Transverse colon (tissue), 4 donors: ENCODE measurements at regions not wholly inside any gene's neighbourhood (a gene's known extent, or its start where the extent isn't known, plus 50 kb on each side); places are given as distances from the start of the nearest gene placed in this dataset.

Source experiments
- DNase-seq: peaks from one replicate; pipeline ENCODE4 v3.0.0-alpha.2; 2019
- H3K27ac ChIP-seq, 4 donors: fragments of 200-600 bp; sonication (generic); 2 replicates each; pipeline ENCODE4 v1.5.1; 2016 to 2018; ENCODE audit warnings: inconsistent platforms in 4 of 4
- H3K27me3 ChIP-seq: fragments of 200-600 bp; sonication (generic); 2 replicates; pipeline ENCODE4 v1.5.1; 2017; ENCODE audit warnings: inconsistent platforms
- H3K36me3 ChIP-seq, 4 donors: fragments of 200-600 bp; sonication (generic); 2 replicates each; pipeline ENCODE4 v1.5.1; 2017 to 2019; ENCODE audit warnings: inconsistent platforms in 4 of 4
- H3K4me1 ChIP-seq, 4 donors: fragments of 200-600 bp; sonication (generic); 2 replicates each; pipeline ENCODE4 v1.5.1; 2017 to 2020; ENCODE audit warnings: inconsistent platforms in 4 of 4
- H3K4me3 ChIP-seq, 4 donors: fragments of 200-600 bp; sonication (generic); 1 replicate in 1 of 4; 2 replicates in 3 of 4; pipeline versions ENCODE4 v1.5.1 to v1.6.1; 2017 to 2019; ENCODE audit warnings: inconsistent platforms in 4 of 4
- H3K9me3 ChIP-seq, 2 donors: fragments of 200-600 bp; sonication (generic); 2 replicates each; pipeline ENCODE4 v1.5.1; 2017 to 2019; ENCODE audit warnings: inconsistent platforms in 2 of 2
- CTCF ChIP-seq, 5 experiments: fragments of 200-600 bp in 3 of 5; fragments of 450-650 bp in 2 of 5; sonication (generic) in 3 of 5; IDR thresholded peaks; 1 replicate in 2 of 5; 2 replicates in 3 of 5; pipeline ENCODE4 v1.5.1; 2016 to 2017; ENCODE audit warnings: antibody characterized with exemption in 5 of 5, inconsistent platforms in 3 of 5, mild to moderate bottlenecking in 2 of 5, moderate library complexity in 1 of 5
- EP300 ChIP-seq: sonication (generic); formaldehyde crosslinking; IDR thresholded peaks from one replicate; pipeline ENCODE4 v1.6.1; 2017; ENCODE audit warnings: antibody characterized with exemption, low read depth
- POLR2A ChIP-seq: fragments of 450-650 bp; IDR thresholded peaks from one replicate; pipeline ENCODE4 v1.6.1; 2016; ENCODE audit warnings: antibody characterized with exemption, mild to moderate bottlenecking, moderate library complexity
- POLR2AphosphoS5 ChIP-seq, 3 donors: sonication (generic); formaldehyde crosslinking; IDR thresholded peaks; one replicate each; pipeline ENCODE4 v1.6.1; 2016; ENCODE audit warnings: antibody characterized with exemption in 3 of 3
- WGBS, 2 donors: methylation state at CpG; one replicate each; pipeline ENCODE4 v1.1.5; 2018; ENCODE audit warnings: low coverage in 1 of 2; 5-methylcytosine and 5-hydroxymethylcytosine counted together
- in situ Hi-C, 4 donors: fragments of 200-750 bp; cut with MboI; loops; one replicate each; pipeline versions ENCODE4 v1.15.0 to v1.15.1; 2017; ENCODE audit warnings: low sequenced_read_pairs in 3 of 4, low pct_ligation_motif_present in 1 of 4, low pct_unique_long_range_greater_than_20kb in 1 of 4
- intact Hi-C: fragments of 100-400 bp; cut with DNase I; formaldehyde crosslinking; loops from one replicate; pipeline ENCODE4 v1.15.1; 2023; ENCODE audit warnings: low total_unique reads

GRCh38 chr6:92377137-92377536, 1042.2 kb downstream of the EPHA7 start:
- intact Hi-C loops, result no loop called here
- Histone ChIP-seq H3K4me3 (no peak overlapping the region), H3K4me1 (no peaks in the 10 kb centered on the region), H3K27ac (no peak overlapping the region), H3K9me3 (no peaks in the 10 kb centered on the region), H3K27me3 (no peaks in the 10 kb centered on the region), H3K36me3 (no peaks in the 10 kb centered on the region)
- in situ Hi-C loops, result no loop called here
- no peak for TF ChIP-seq CTCF (IDR thresholded peaks at IDR 0.05)
- TF ChIP-seq POLR2AphosphoS5 (IDR thresholded peaks at IDR 0.05), result no peak
- no peak for TF ChIP-seq EP300
- TF ChIP-seq POLR2A, result no peak
- DNase-seq, result no peak

- 17 to 42% methylated on average over 2 to 3 of the region's 3 CpGs for WGBS, 2 donors
- no peaks in the 10 kb centered on the region for H3K4me1 ChIP-seq
- TF ChIP-seq POLR2A, result no peak
- no peak for TF ChIP-seq POLR2AphosphoS5 (IDR thresholded peaks at IDR 0.05)
- TF ChIP-seq CTCF (IDR thresholded peaks at IDR 0.05), result no peak
- TF ChIP-seq EP300, result no peak
- no peak overlapping the region for H3K4me3 ChIP-seq
- no peak for DNase-seq
- no peaks in the 10 kb centered on the region for H3K36me3 ChIP-seq
- no peaks in the 10 kb centered on the region for H3K27me3 ChIP-seq
- in situ Hi-C loops, result no loop called here
- intact Hi-C loops, result no loop called here
- no peak overlapping the region for H3K27ac ChIP-seq
- no peaks in the 10 kb centered on the region for H3K9me3 ChIP-seq
These were observed 1042.7 kb downstream of the EPHA7 start for GRCh38 chr6:92376691-92377090.

- H3K36me3 ChIP-seq, result no peaks in the 10 kb centered on the region
- no peak overlapping the region for H3K27ac ChIP-seq
- H3K27me3 ChIP-seq, result no peaks in the 10 kb centered on the region
- TF ChIP-seq POLR2AphosphoS5 (IDR thresholded peaks at IDR 0.05), result no peak
- no peak for TF ChIP-seq EP300
- no peak for TF ChIP-seq POLR2A
- no peak for TF ChIP-seq CTCF (IDR thresholded peaks at IDR 0.05)
- in situ Hi-C loops (no loop called here), intact Hi-C loops (no loop called here)
- no peaks in the 10 kb centered on the region for H3K9me3 ChIP-seq
- no peaks in the 10 kb centered on the region for H3K4me1 ChIP-seq
- no peak overlapping the region for H3K4me3 ChIP-seq
- WGBS, 2 donors, result 68 to 70% methylated on average over 4 of the region's 4 CpGs
- DNase-seq, result no peak
These were observed 1047.8 kb downstream of the EPHA7 start for GRCh38 chr6:92371211-92372208.

GRCh38 chr6:92369309-92369708, 1050.0 kb downstream of the EPHA7 start:
- 53 to 67% methylated on average over 1 to 2 of the region's 2 CpGs for WGBS, 2 donors
- Histone ChIP-seq H3K36me3 (no peaks in the 10 kb centered on the region), H3K4me3 (no peak overlapping the region), H3K9me3 (no peaks in the 10 kb centered on the region), H3K27ac (no peak overlapping the region), H3K4me1 (no peaks in the 10 kb centered on the region), H3K27me3 (no peaks in the 10 kb centered on the region)
- in situ Hi-C loops (no loop called here), intact Hi-C loops (no loop called here)
- TF ChIP-seq EP300, result no peak
- TF ChIP-seq POLR2AphosphoS5 (IDR thresholded peaks at IDR 0.05), result no peak
- no peak for TF ChIP-seq POLR2A
- no peak for TF ChIP-seq CTCF (IDR thresholded peaks at IDR 0.05)
- DNase-seq, result no peak
